ENCODE measurements at regions not wholly inside any gene's neighbourhood (a gene's known extent, or its start where the extent isn't known, plus 50 kb on each side); places are given as distances from the start of the nearest gene placed in this dataset.

- H2AFZ ChIP-seq (ENCODE audit: low read length) = no peak overlapping the region
- H3K4me3 ChIP-seq (replicated peaks in 1 of 3; ENCODE audit: insufficient read depth in 1 of 3, low read depth in 2 of 3, low read length in 3 of 3) = no peak overlapping the region
- H4K20me1 ChIP-seq (ENCODE audit: insufficient read depth, low read length) = no peaks in the 10 kb centered on the region
- H3K9ac ChIP-seq (ENCODE audit: insufficient read depth, low read depth, low read length) = no peak overlapping the region
- intact Hi-C loops (cut with micrococcal nuclease; ENCODE audit: unreplicated experiment) = no loop called here
- in situ Hi-C loops (cut with HindIII; ENCODE audit: extremely low pct_ligation_motif_present, low pct_unique_long_range_greater_than_20kb) = no loop called here
- no peaks in the 10 kb centered on the region for H3K9me3 ChIP-seq (ENCODE audit: low read length)
- H3K27me3 ChIP-seq (ENCODE audit: control insufficient read depth in 1 of 2, insufficient read depth in 2 of 2, low read length in 2 of 2) = no peaks in the 10 kb centered on the region
- no peak overlapping the region for H3K4me2 ChIP-seq (ENCODE audit: low read depth, low read length)
- BruUV-seq (replicated peaks) = no TSS peak
- ChIA-PET POLR2A (no interaction called here), CTCF (ENCODE audit: low intra/inter-chr PET ratio, low total read pairs) (no interaction called here)
- FAIRE-seq (no peak), DNase-seq (ENCODE audit: low spot score) (no peak), ATAC-seq (no peak)
- no peak overlapping the region for H3K27ac ChIP-seq (ENCODE audit: extremely low read length, insufficient read depth, low read length)
- TF ChIP-seq RBFOX2 (IDR thresholded peaks at IDR 0.05; ENCODE audit: low read depth, low read length) (no peak), STAT6 (CRISPR knock-in tag; IDR thresholded peaks at IDR 0.05; ENCODE audit: borderline replicate concordance) (no peak)
- H3K36me3 ChIP-seq (replicated peaks in 1 of 2; ENCODE audit: control insufficient read depth in 1 of 2, insufficient read depth in 2 of 2, low read length in 2 of 2) = no peaks in the 10 kb centered on the region
- no peaks in the 10 kb centered on the region for H3K4me1 ChIP-seq (ENCODE audit: insufficient read depth, low read length)
- H3K79me2 ChIP-seq (ENCODE audit: insufficient read depth, low read length) = no peaks in the 10 kb centered on the region
Measured at GRCh38 chr3:168498194-168498593, 402.5 kb upstream of the GOLIM4 start.

- DNase-seq (ENCODE audit: low spot score) (no peak), ATAC-seq (no peak), FAIRE-seq (no peak)
- Histone ChIP-seq H3K9me3 (ENCODE audit: low read length) (no peaks in the 10 kb centered on the region), H3K9ac (ENCODE audit: insufficient read depth, low read depth, low read length) (no peak overlapping the region), H4K20me1 (ENCODE audit: insufficient read depth, low read length) (no peaks in the 10 kb centered on the region), H3K27ac (ENCODE audit: extremely low read length, insufficient read depth, low read length) (no peak overlapping the region), H3K27me3 (ENCODE audit: control insufficient read depth in 1 of 2, insufficient read depth in 2 of 2, low read length in 2 of 2) (no peaks in the 10 kb centered on the region), H3K4me2 (ENCODE audit: low read depth, low read length) (no peak overlapping the region), H2AFZ (ENCODE audit: low read length) (no peak overlapping the region), H3K36me3 (replicated peaks in 1 of 2; ENCODE audit: control insufficient read depth in 1 of 2, insufficient read depth in 2 of 2, low read length in 2 of 2) (no peaks in the 10 kb centered on the region), H3K79me2 (ENCODE audit: insufficient read depth, low read length) (no peaks in the 10 kb centered on the region), H3K4me1 (ENCODE audit: insufficient read depth, low read length) (no peaks in the 10 kb centered on the region), H3K4me3 (replicated peaks in 1 of 3; ENCODE audit: insufficient read depth in 1 of 3, low read depth in 2 of 3, low read length in 3 of 3) (no peak overlapping the region)
- CTCF ChIA-PET (ENCODE audit: low intra/inter-chr PET ratio, low total read pairs) = no interaction called here
- WGBS (ENCODE audit: low lambda C conversion rate) = 4% methylated on average over 2 of the region's 2 CpGs
- POLR2A ChIA-PET = no interaction called here
- BruUV-seq (replicated peaks) = no TSS peak
- intact Hi-C loops (cut with micrococcal nuclease; ENCODE audit: unreplicated experiment) = no loop called here
- in situ Hi-C loops (cut with HindIII; ENCODE audit: extremely low pct_ligation_motif_present, low pct_unique_long_range_greater_than_20kb) = no loop called here
- TF ChIP-seq FOSL1 (CRISPR knock-in tag; IDR thresholded peaks at IDR 0.05; ENCODE audit: borderline replicate concordance) (no peak), ZNF629 (CRISPR knock-in tag; conservative IDR thresholded peaks at IDR 0.05) (no peak), ZNF30 (CRISPR knock-in tag; IDR thresholded peaks at IDR 0.05) (no peak), KDM4B (CRISPR knock-in tag; IDR thresholded peaks at IDR 0.05) (no peak), GMEB1 (CRISPR knock-in tag; IDR thresholded peaks at IDR 0.05; ENCODE audit: borderline replicate concordance) (no peak), PHF8 (CRISPR knock-in tag; IDR thresholded peaks at IDR 0.05) (no peak), ZBTB3 (CRISPR knock-in tag; IDR thresholded peaks at IDR 0.05; ENCODE audit: borderline replicate concordance, low read depth) (no peak), ZFY (CRISPR knock-in tag; IDR thresholded peaks at IDR 0.05) (no peak), TERF1 (CRISPR knock-in tag; IDR thresholded peaks at IDR 0.05) (no peak), ZNF101 (CRISPR knock-in tag; IDR thresholded peaks at IDR 0.05; ENCODE audit: borderline replicate concordance, low read depth) (no peak), GTF3A (CRISPR knock-in tag; conservative IDR thresholded peaks at IDR 0.05) (no peak), ARNT2 (CRISPR knock-in tag; IDR thresholded peaks at IDR 0.05; ENCODE audit: low read depth) (no peak), BCL6 (CRISPR knock-in tag; IDR thresholded peaks at IDR 0.05) (no peak), ZFP37 (CRISPR knock-in tag; IDR thresholded peaks at IDR 0.05; ENCODE audit: borderline replicate concordance) (no peak)
Measured at GRCh38 chr3:168497741-168498140, 402.0 kb upstream of the GOLIM4 start.
